AG10803 (cell line): ENCODE measurements at regions not wholly inside any gene's neighbourhood (a gene's known extent, or its start where the extent isn't known, plus 50 kb on each side); places are given as distances from the start of the nearest gene placed in this dataset.
A peak's percentile ranks its signal among the peaks of the same experiment; 100 is the strongest.

Experiments used
- DNase-seq: peaks from one replicate; pipeline ENCODE4 v3.0.0; 2010; ENCODE audit warnings: low read depth
- H3K4me3 ChIP-seq: 2 replicates; pipeline ENCODE4 v1.5.1; 2011; ENCODE audit warnings: mild to moderate bottlenecking, low read length, control low read depth
- TF ChIP-seq, protein P1 (sequence below): conservative IDR thresholded peaks from 2 replicates; pipeline ENCODE4 v1.5.1; 2011; ENCODE audit warnings: mild to moderate bottlenecking, low read length, control low read depth, inconsistent platforms

GRCh38 chr3:158912621-158913020, 110.8 kb downstream of the MFSD1 start:
- peak; percentile 17 for DNase-seq
- H3K4me3 ChIP-seq, result no peak overlapping the region
- TF ChIP-seq, protein P1, sequence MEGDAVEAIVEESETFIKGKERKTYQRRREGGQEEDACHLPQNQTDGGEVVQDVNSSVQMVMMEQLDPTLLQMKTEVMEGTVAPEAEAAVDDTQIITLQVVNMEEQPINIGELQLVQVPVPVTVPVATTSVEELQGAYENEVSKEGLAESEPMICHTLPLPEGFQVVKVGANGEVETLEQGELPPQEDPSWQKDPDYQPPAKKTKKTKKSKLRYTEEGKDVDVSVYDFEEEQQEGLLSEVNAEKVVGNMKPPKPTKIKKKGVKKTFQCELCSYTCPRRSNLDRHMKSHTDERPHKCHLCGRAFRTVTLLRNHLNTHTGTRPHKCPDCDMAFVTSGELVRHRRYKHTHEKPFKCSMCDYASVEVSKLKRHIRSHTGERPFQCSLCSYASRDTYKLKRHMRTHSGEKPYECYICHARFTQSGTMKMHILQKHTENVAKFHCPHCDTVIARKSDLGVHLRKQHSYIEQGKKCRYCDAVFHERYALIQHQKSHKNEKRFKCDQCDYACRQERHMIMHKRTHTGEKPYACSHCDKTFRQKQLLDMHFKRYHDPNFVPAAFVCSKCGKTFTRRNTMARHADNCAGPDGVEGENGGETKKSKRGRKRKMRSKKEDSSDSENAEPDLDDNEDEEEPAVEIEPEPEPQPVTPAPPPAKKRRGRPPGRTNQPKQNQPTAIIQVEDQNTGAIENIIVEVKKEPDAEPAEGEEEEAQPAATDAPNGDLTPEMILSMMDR, result no peak

- DNase-seq, result no peak
- TF ChIP-seq, protein P1, result no peak
- H3K4me3 ChIP-seq, result no peak overlapping the region
Measured at GRCh38 chr3:158916111-158916510, 114.3 kb downstream of the MFSD1 start.

- TF ChIP-seq, protein P1, result peak; percentile 95
- no peak overlapping the region for H3K4me3 ChIP-seq
- DNase-seq, result peak; percentile 90
Measured at GRCh38 chr3:158918008-158918407, 116.2 kb downstream of the MFSD1 start.

DNA sequence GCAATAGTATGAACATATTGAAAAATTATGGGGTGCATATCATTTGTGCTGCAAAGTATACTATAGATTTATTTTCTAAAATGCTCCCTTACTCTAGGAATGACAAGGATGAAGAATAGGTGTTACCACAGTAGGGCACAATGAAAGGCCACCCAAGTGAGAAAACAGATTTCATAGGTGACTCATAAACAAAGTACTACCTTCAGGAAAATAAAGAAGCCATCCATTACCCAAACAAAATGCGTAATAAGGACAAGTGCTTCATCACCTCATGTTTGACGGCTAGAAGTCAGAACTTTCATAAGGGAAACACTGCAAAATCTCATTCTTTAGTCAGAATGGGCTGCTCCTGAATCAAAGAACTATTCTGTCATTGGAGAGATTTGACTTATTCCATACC, 116.6 kb downstream of the MFSD1 start:
- no peak overlapping the region for H3K4me3 ChIP-seq
- TF ChIP-seq, protein P1, result no peak
- DNase-seq, result no peak

DNA sequence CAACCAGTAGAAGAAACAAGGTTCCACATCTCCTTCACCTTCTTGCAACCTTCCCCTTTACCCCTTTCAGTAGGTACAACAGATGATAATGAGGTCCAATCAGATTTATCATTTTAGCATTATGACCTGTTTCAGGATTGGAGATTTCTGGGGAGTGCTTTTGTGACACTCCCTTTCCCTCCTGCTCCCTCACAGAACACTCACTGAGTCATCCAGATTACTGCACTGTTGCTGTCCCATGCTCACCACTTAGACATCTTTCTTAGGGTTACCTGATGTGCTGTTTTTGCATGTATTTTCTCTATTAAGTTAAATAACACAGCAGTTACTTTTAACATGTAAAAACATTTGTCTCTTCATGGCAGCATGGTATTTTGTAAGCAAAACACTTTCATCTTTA, 118.5 kb downstream of the MFSD1 start:
- TF ChIP-seq, protein P1, result no peak
- H3K4me3 ChIP-seq, result no peak overlapping the region
- DNase-seq, result peak; percentile 9

- TF ChIP-seq, protein P1, result no peak
- DNase-seq, result no peak
Measured at GRCh38 chr3:158925021-158925420, 123.2 kb downstream of the MFSD1 start.

DNA sequence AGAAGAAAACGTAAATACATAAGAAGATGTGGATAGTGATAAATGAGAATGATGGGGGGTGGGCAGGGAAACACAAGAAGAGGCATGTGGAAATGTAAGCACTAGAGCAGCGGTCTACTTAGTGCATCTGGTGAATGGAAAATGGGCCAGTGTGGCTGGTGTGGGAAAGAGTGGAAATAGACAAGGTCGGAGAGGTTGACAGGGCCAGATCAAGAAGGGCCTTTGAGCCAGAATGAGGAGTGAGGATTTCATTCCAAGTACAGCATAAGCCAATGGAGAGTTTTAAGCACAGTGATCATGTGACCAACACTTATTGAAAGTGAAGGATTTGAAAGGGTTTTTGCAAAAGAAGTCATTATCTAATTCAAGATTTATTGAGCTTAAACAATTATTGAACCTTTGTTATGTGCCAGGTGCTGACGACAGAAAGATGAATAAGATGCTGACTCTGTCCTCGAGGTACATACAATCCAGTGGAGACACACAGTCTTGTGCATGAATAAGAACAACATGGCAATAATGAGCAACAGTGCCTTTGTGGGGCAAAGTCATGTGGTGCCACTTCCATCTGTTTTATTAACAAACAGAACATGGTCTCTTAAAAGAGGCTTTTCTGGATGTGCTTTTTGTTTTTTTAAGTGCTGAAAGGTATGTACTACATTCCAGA, 124.1 kb downstream of the MFSD1 start:
- TF ChIP-seq, protein P1, result no peak
- DNase-seq, result no peak

More at GRCh38 chr3:158925021-158925420, 123.2 kb downstream of the MFSD1 start:
- H3K4me3 ChIP-seq, result no peak overlapping the region

More for the DNA sequence above, 124.1 kb downstream of the MFSD1 start:
- no peak overlapping the region for H3K4me3 ChIP-seq
